IPS-15b (cell line): ENCODE measurements at regions not wholly inside any gene's neighbourhood (a gene's known extent, or its start where the extent isn't known, plus 50 kb on each side); places are given as distances from the start of the nearest gene placed in this dataset.

Source experiments
- H3K27me3 ChIP-seq: one replicate; pipeline ENCODE4 v1.6.1; 2013; ENCODE audit warnings: low read length; ENCODE audit not compliant: control insufficient read depth, insufficient read depth
- H3K36me3 ChIP-seq: one replicate; pipeline ENCODE4 v1.6.1; 2013; ENCODE audit warnings: low read length; ENCODE audit not compliant: control insufficient read depth, insufficient read depth
- H3K4me1 ChIP-seq: one replicate; pipeline ENCODE4 v1.6.1; 2013; ENCODE audit warnings: mild to moderate bottlenecking, low read length; ENCODE audit not compliant: control insufficient read depth, insufficient read depth
- H3K4me3 ChIP-seq: one replicate; pipeline ENCODE4 v1.5.1; 2013; ENCODE audit warnings: low read depth, low read length
- H3K9ac ChIP-seq: one replicate; pipeline ENCODE4 v1.6.1; 2013; ENCODE audit warnings: low read depth, mild to moderate bottlenecking, low read length
- H3K9me3 ChIP-seq: one replicate; pipeline ENCODE4 v1.6.1; 2013; ENCODE audit warnings: mild to moderate bottlenecking, low read length; ENCODE audit not compliant: control insufficient read depth, insufficient read depth

DNA sequence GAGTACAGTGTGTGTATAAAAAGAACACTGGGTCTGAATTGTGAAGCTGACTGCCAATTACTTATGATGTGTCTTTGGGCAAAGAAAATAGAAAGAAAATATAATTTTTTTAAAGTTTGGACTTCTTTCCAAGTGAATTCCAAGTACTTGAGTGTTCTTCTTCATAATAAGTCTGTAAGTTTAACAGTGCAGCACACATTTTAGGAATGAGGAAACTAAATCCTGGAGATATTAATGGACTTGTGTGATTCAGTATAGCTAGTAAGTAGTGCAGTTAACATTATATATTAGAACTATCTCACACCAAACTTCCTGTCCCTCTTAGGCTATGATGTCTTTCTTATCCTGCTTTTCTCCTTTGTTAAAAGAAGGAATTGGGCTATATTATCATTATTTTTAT is 1953.8 kb downstream of the MAT2B start:
- Histone ChIP-seq H3K9ac (no peak overlapping the region), H3K4me1 (peaks cover 2% of the 10 kb centered on the region), H3K4me3 (no peak overlapping the region), H3K9me3 (no peaks in the 10 kb centered on the region), H3K36me3 (no peaks in the 10 kb centered on the region), H3K27me3 (no peaks in the 10 kb centered on the region)

- Histone ChIP-seq H3K4me1 (peaks cover 2% of the 10 kb centered on the region), H3K27me3 (no peaks in the 10 kb centered on the region), H3K9me3 (no peaks in the 10 kb centered on the region), H3K36me3 (no peaks in the 10 kb centered on the region), H3K4me3 (no peak overlapping the region), H3K9ac (no peak overlapping the region)
These were observed 1955.5 kb downstream of the MAT2B start for GRCh38 chr5:165460911-165461310.

GRCh38 chr5:165477546-165477945 is 1972.1 kb downstream of the MAT2B start:
- no peak overlapping the region for H3K4me3 ChIP-seq
- H3K27me3 ChIP-seq, result no peaks in the 10 kb centered on the region
- no peaks in the 10 kb centered on the region for H3K4me1 ChIP-seq
- no peaks in the 10 kb centered on the region for H3K36me3 ChIP-seq
- no peaks in the 10 kb centered on the region for H3K9me3 ChIP-seq
- H3K9ac ChIP-seq, result no peak overlapping the region

DNA sequence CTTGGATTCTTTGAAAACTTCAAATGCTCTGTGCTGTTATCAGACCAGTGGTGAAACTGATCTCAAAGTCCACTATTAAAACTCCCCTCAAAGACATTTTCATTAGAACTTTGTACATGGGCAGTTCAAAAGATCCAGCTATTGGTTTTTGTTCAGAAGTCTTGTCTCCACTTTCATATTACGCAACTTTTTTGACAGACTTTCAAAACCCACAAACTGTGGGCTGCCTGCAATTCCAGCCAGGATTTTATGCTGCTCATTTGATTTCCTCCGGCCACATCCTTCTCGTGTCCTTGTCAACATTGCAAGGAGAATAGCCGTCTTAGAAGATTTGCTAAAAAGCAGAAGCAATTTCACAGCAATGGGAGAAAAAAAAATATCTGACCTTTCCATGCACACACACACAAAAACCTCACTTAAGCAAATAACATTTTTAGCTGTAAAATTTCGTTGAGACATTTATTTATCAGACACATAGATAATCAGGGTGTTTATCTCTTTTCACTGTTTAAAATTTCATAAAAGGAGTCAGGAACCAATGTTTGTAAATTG is 1990.5 kb downstream of the MAT2B start:
- Histone ChIP-seq H3K9me3 (no peaks in the 10 kb centered on the region), H3K27me3 (no peaks in the 10 kb centered on the region), H3K4me1 (no peaks in the 10 kb centered on the region), H3K9ac (no peak overlapping the region), H3K4me3 (no peak overlapping the region), H3K36me3 (no peaks in the 10 kb centered on the region)

DNA sequence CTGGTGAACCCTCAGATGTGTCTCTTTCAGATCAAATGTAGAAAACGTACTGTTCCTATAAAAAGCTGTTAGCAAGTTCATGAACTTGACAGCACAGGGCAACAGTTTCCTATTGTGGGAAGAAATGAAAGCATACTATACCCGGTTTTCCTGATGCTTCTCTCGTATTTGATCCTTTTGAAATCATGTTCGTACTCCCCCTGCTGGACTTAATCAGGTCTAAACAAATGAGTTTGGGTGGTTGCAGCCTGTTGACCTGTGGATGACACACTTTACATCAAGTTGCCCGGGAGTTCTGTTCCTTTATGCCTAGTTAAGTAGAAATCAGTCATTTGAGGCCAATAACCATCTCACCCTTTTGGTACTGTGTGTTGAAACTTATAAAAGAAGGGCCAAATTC is 1992.3 kb downstream of the MAT2B start:
- no peak overlapping the region for H3K4me3 ChIP-seq
- H3K9me3 ChIP-seq, result no peaks in the 10 kb centered on the region

GRCh38 chr5:165502893-165503691 is 1997.7 kb downstream of the MAT2B start:
- peaks cover 8% of the 10 kb centered on the region for H3K4me1 ChIP-seq
- no peaks in the 10 kb centered on the region for H3K27me3 ChIP-seq
- H3K36me3 ChIP-seq, result no peaks in the 10 kb centered on the region
- peaks cover 4% of the 10 kb centered on the region for H3K9me3 ChIP-seq
- no peak overlapping the region for H3K9ac ChIP-seq
- no peak overlapping the region for H3K4me3 ChIP-seq

More for the DNA sequence above, 1992.3 kb downstream of the MAT2B start:
- Histone ChIP-seq H3K4me1 (no peaks in the 10 kb centered on the region), H3K27me3 (no peaks in the 10 kb centered on the region), H3K36me3 (no peaks in the 10 kb centered on the region), H3K9ac (no peak overlapping the region)

DNA sequence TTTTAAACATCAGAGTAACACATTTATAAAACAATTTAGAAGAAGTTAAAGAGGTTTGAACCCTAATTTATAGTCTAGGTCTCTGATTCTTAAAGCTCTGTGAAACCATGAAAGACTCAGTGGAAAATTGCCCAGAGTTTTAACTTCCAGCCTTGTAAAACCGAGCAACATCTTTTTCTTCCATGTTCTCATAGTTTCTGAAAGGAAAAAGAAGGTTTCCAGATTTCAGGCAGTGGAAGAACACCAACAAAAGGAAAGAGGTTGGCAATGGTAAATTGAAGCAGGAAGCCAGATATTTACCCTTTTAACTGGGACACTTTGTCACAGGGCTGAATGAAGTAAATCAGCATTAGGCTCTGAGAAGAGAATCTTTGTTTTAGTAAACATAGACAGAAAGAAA is 1999.3 kb downstream of the MAT2B start:
- Histone ChIP-seq H3K4me3 (no peak overlapping the region), H3K4me1 (peaks cover 8% of the 10 kb centered on the region), H3K9me3 (peaks cover 4% of the 10 kb centered on the region), H3K27me3 (no peaks in the 10 kb centered on the region), H3K36me3 (no peaks in the 10 kb centered on the region), H3K9ac (no peak overlapping the region)

DNA sequence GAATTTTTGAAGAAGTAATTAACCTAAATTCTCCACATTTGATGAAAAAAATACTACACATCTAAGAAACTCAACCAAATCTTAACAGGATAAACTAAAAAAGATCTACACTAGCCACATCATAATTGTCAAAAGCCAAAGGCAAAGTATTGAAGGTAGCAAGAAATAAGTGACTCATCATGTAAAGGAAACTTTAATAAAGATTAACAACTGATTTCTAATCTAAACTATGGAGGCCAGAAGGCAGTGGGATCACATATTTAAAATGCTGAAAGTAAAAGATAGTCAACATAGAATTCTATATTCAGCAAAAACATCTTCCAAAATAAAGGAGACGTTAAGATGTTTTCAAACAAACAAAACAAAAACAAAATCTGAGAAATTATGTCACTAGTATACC is 2002.9 kb downstream of the MAT2B start:
- no peaks in the 10 kb centered on the region for H3K36me3 ChIP-seq
- peaks cover 4% of the 10 kb centered on the region for H3K9me3 ChIP-seq
- no peaks in the 10 kb centered on the region for H3K27me3 ChIP-seq
- H3K9ac ChIP-seq, result no peak overlapping the region
- peaks cover 5% of the 10 kb centered on the region for H3K4me1 ChIP-seq
- H3K4me3 ChIP-seq, result no peak overlapping the region

GRCh38 chr5:165508861-165509260 is 2003.4 kb downstream of the MAT2B start:
- no peak overlapping the region for H3K4me3 ChIP-seq
- no peaks in the 10 kb centered on the region for H3K27me3 ChIP-seq
- peaks cover 4% of the 10 kb centered on the region for H3K9me3 ChIP-seq
- no peaks in the 10 kb centered on the region for H3K36me3 ChIP-seq
- H3K9ac ChIP-seq, result no peak overlapping the region
- H3K4me1 ChIP-seq, result no peaks in the 10 kb centered on the region

DNA sequence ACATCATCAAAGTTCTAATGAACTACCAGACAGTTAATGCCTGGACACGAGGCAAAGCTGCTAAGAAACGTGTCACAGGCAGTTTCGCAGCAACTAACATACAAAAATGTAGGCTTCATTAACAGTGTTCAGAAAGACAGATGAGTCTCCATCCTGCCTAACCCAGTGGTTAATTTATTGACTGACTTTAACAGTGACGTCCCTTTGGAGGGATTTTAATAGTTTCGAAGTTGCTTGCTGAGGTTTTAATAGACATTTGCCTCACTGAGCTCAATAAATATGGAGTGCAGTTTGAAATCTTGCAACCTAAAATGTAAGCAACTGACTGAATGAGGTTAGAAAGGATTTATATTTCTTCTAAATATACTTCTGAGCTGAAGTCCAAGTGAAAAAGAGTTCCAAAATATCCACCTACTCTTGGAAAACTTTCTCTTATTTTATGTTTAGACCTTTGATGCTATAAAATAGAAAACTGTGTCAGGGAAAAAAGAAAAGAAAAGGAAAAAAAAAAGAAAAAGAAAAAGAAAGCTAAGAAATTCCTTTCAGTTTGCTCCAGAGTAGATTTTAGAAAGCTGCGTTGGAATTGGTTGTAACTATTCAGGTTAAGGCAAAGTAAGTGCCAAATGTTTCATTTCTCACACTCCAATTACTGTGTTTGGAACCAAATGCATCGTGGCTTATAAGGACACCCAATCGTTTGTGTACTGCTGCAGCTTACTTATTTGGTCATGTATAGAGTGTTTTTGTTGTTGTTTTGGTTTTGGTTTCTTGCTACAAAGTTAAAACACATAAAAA is 2016.6 kb downstream of the MAT2B start:
- H3K4me3 ChIP-seq, result no peak overlapping the region

GRCh38 chr5:165525271-165525670 is 2019.9 kb downstream of the MAT2B start:
- no peak overlapping the region for H3K4me3 ChIP-seq
- no peaks in the 10 kb centered on the region for H3K4me1 ChIP-seq
- no peaks in the 10 kb centered on the region for H3K9me3 ChIP-seq
- H3K27me3 ChIP-seq, result no peaks in the 10 kb centered on the region
- H3K36me3 ChIP-seq, result no peaks in the 10 kb centered on the region
- no peak overlapping the region for H3K9ac ChIP-seq

More for the DNA sequence above, 2016.6 kb downstream of the MAT2B start:
- Histone ChIP-seq H3K9ac (no peak overlapping the region), H3K9me3 (no peaks in the 10 kb centered on the region), H3K27me3 (no peaks in the 10 kb centered on the region), H3K36me3 (no peaks in the 10 kb centered on the region), H3K4me1 (no peaks in the 10 kb centered on the region)

DNA sequence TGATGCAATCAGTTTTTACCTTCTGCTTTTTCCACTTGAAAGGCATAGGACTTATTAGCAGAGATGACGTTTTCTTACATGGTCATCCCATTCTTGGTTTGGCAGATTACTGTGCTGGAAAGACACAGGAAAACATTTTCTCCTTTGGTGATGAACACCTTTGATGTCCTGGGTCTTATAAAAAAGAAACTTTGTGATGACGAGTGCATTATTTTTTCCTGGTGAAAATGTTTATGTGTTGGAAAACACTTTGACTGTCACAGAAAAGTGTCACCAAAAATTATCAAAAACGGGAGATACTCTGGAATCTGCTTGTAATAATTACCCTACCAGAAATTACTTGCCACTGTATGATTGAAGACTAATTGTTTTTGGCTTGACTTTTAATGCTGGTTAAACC is 2020.9 kb downstream of the MAT2B start:
- Histone ChIP-seq H3K27me3 (no peaks in the 10 kb centered on the region), H3K4me3 (no peak overlapping the region), H3K36me3 (no peaks in the 10 kb centered on the region), H3K9me3 (no peaks in the 10 kb centered on the region), H3K9ac (no peak overlapping the region), H3K4me1 (no peaks in the 10 kb centered on the region)
